ENCODE measurements at regions not wholly inside any gene's neighbourhood (a gene's known extent, or its start where the extent isn't known, plus 50 kb on each side); places are given as distances from the start of the nearest gene placed in this dataset.

- TF ChIP-seq, protein P1, sequence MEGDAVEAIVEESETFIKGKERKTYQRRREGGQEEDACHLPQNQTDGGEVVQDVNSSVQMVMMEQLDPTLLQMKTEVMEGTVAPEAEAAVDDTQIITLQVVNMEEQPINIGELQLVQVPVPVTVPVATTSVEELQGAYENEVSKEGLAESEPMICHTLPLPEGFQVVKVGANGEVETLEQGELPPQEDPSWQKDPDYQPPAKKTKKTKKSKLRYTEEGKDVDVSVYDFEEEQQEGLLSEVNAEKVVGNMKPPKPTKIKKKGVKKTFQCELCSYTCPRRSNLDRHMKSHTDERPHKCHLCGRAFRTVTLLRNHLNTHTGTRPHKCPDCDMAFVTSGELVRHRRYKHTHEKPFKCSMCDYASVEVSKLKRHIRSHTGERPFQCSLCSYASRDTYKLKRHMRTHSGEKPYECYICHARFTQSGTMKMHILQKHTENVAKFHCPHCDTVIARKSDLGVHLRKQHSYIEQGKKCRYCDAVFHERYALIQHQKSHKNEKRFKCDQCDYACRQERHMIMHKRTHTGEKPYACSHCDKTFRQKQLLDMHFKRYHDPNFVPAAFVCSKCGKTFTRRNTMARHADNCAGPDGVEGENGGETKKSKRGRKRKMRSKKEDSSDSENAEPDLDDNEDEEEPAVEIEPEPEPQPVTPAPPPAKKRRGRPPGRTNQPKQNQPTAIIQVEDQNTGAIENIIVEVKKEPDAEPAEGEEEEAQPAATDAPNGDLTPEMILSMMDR (IDR thresholded peaks at IDR 0.05) = no peak
- no peak for TF ChIP-seq EZH2 (IDR thresholded peaks at IDR 0.05)
- TF ChIP-seq EZH2phosphoT487 (IDR thresholded peaks at IDR 0.05) = no peak
Measured at GRCh38 chr12:115144425-115144824, 460.4 kb upstream of the TBX3 start.
